Middle frontal gyrus (tissue), 1 donor: ENCODE measurements at regions not wholly inside any gene's neighbourhood (a gene's known extent, or its start where the extent isn't known, plus 50 kb on each side); places are given as distances from the start of the nearest gene placed in this dataset.
"Not testable (repeated sequence)": the region's sequence is repeated elsewhere in the genome, so short reads cannot be mapped to it uniquely, and the experiment has no call there.

ENCODE experiments used
- DNase-seq: peaks from one replicate; pipeline ENCODE4 v3.0.0-alpha.2; 2015; ENCODE audit warnings: low spot score; ENCODE audit errors: extremely low spot score

- DNase-seq, result no peak
These were observed 670.1 kb upstream of the LCORL start for GRCh38 chr4:18691431-18692200.

GRCh38 chr4:18690291-18690955, 668.9 kb upstream of the LCORL start:
- no peak for DNase-seq

- peak; percentile 58 for DNase-seq
These were observed 668.0 kb upstream of the LCORL start for GRCh38 chr4:18689308-18690115.

- DNase-seq, result not testable (repeated sequence)
These were observed 666.8 kb upstream of the LCORL start for GRCh38 chr4:18688351-18688750.

- DNase-seq, result no peak
These were observed 664.9 kb upstream of the LCORL start for GRCh38 chr4:18686338-18687037.

GRCh38 chr4:18684932-18685331, 663.4 kb upstream of the LCORL start:
- no peak for DNase-seq

GRCh38 chr4:18676526-18676915, 655.0 kb upstream of the LCORL start:
- no peak for DNase-seq

GRCh38 chr4:18675586-18676525, 654.3 kb upstream of the LCORL start:
- DNase-seq, result no peak

- no peak for DNase-seq
These were observed 648.5 kb upstream of the LCORL start for GRCh38 chr4:18670034-18670433.

- no peak for DNase-seq
These were observed 647.8 kb upstream of the LCORL start for GRCh38 chr4:18669390-18669789.

- DNase-seq, result no peak
These were observed 644.8 kb upstream of the LCORL start for GRCh38 chr4:18666322-18666721.

- no peak for DNase-seq
These were observed 642.6 kb upstream of the LCORL start for GRCh38 chr4:18664171-18664570.

GRCh38 chr4:18645351-18645750, 623.8 kb upstream of the LCORL start:
- no peak for DNase-seq

GRCh38 chr4:18641334-18641733, 619.8 kb upstream of the LCORL start:
- no peak for DNase-seq

- DNase-seq, result no peak
These were observed 616.5 kb upstream of the LCORL start for GRCh38 chr4:18638031-18638430.

- no peak for DNase-seq
These were observed 614.5 kb upstream of the LCORL start for GRCh38 chr4:18636001-18636585.

- no peak for DNase-seq
These were observed 614.0 kb upstream of the LCORL start for GRCh38 chr4:18635531-18635930.

GRCh38 chr4:18631586-18631985, 610.0 kb upstream of the LCORL start:
- no peak for DNase-seq

GRCh38 chr4:18630218-18631110, 608.9 kb upstream of the LCORL start:
- DNase-seq, result no peak
